ENCODE measurements at regions not wholly inside any gene's neighbourhood (a gene's known extent, or its start where the extent isn't known, plus 50 kb on each side); places are given as distances from the start of the nearest gene placed in this dataset.

DNA sequence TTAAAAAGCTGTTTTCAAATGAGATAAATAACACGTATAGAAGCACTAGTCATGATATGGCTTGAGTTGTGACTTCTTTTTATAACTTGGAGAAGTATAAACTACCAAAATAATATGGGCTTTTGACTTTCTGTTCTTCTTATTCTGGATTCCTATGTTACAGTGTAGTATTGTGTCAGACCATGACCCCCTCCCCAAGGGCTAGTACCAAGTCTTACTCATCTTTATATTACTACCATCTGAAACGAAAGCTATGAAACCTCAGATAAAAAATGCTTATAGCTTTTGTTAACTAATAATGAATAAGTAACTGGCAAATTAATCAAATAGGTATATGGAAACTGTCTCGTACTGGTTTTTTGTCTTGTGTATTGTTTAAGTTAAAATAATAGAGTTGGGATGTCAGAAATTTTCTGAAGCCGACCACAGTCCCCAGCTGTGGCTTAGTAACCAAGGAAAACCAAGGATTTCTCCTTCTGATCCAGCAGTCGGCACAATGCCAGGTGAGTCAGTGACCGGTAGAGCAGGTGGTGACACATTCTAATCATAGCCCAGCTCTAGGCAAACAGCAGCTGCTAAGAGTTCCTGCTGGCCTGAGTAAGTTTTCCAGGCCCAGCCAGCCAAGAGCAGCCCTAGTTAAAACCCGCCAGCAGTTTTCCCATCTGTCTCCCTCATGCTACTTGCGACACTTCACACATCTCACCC lies 163.3 kb upstream of the PRDX4 start:
- DNase-seq (ENCODE audit: low spot score), result no peak
- Mint-ChIP-seq H3K9me3 (ENCODE audit: low read depth) (peaks cover 5% of the 10 kb centered on the region), H3K36me3 (ENCODE audit: low read depth) (peaks cover 4% of the 10 kb centered on the region), H3K4me1 (ENCODE audit: low read depth) (peaks cover 61% of the 10 kb centered on the region), H3K27ac (ENCODE audit: unreplicated experiment) (peak overlapping the region; percentile 96), H3K4me3 (ENCODE audit: unreplicated experiment) (peak overlapping the region; percentile 2), H3K27me3 (ENCODE audit: low read depth) (no peaks in the 10 kb centered on the region)
- TF ChIP-seq, protein P1, sequence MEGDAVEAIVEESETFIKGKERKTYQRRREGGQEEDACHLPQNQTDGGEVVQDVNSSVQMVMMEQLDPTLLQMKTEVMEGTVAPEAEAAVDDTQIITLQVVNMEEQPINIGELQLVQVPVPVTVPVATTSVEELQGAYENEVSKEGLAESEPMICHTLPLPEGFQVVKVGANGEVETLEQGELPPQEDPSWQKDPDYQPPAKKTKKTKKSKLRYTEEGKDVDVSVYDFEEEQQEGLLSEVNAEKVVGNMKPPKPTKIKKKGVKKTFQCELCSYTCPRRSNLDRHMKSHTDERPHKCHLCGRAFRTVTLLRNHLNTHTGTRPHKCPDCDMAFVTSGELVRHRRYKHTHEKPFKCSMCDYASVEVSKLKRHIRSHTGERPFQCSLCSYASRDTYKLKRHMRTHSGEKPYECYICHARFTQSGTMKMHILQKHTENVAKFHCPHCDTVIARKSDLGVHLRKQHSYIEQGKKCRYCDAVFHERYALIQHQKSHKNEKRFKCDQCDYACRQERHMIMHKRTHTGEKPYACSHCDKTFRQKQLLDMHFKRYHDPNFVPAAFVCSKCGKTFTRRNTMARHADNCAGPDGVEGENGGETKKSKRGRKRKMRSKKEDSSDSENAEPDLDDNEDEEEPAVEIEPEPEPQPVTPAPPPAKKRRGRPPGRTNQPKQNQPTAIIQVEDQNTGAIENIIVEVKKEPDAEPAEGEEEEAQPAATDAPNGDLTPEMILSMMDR (IDR thresholded peaks at IDR 0.05), result no peak

DNA sequence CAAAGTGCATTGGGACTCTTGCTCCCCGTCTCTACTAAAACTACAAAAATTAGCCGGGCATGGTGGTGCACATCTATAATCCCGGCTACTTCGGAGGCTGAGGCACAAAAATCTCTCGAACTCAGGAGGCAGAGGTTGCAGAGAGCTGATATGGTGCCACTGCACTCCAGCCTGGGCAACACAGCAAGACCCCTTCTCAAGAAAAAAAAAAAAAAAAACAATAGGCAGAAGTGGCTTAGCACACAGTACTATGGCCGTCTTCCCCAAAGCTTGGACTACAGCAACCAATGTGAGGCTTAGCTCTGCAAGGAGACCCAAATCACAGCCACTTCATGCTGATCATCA lies 162.8 kb upstream of the PRDX4 start:
- Mint-ChIP-seq H3K27me3 (ENCODE audit: low read depth) (no peaks in the 10 kb centered on the region), H3K27ac (ENCODE audit: unreplicated experiment) (peak overlapping the region; percentile 96), H3K4me1 (ENCODE audit: low read depth) (peaks cover 61% of the 10 kb centered on the region), H3K36me3 (ENCODE audit: low read depth) (peaks cover 5% of the 10 kb centered on the region), H3K4me3 (ENCODE audit: unreplicated experiment) (peak overlapping the region; percentile 2), H3K9me3 (ENCODE audit: low read depth) (peaks cover 7% of the 10 kb centered on the region)
- no peak for DNase-seq (ENCODE audit: low spot score)
- TF ChIP-seq, protein P1 (IDR thresholded peaks at IDR 0.05), result no peak

DNA sequence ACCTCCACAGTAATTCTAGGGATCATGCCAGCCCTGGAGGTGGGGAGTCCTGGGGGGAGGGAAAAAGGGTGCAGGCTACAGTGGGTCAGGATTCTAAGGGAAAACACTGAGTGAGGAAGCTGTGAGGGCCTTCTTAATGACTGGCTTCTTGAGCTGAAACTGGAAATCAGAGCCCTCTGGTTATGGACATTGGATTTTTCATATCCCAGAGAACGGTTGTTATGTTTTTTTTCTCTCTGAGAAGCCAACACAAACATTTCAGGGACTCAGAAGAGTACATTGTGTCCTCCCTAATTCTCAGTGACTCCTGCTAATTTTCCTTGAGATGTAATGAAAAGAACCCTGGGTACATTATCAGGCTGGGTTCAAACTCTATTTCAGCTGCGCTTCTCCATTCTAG lies 162.4 kb upstream of the PRDX4 start:
- H3K4me1 Mint-ChIP-seq (ENCODE audit: low read depth), result peaks cover 61% of the 10 kb centered on the region
- H3K27me3 Mint-ChIP-seq (ENCODE audit: low read depth), result no peaks in the 10 kb centered on the region
- TF ChIP-seq, protein P1 (IDR thresholded peaks at IDR 0.05), result no peak
- DNase-seq (ENCODE audit: low spot score), result no peak
- peak overlapping the region; percentile 96 for H3K27ac Mint-ChIP-seq (ENCODE audit: unreplicated experiment)
- H3K9me3 Mint-ChIP-seq (ENCODE audit: low read depth), result peaks cover 7% of the 10 kb centered on the region
- peaks cover 5% of the 10 kb centered on the region for H3K36me3 Mint-ChIP-seq (ENCODE audit: low read depth)
- H3K4me3 Mint-ChIP-seq (ENCODE audit: unreplicated experiment), result peak overlapping the region; percentile 2

DNA sequence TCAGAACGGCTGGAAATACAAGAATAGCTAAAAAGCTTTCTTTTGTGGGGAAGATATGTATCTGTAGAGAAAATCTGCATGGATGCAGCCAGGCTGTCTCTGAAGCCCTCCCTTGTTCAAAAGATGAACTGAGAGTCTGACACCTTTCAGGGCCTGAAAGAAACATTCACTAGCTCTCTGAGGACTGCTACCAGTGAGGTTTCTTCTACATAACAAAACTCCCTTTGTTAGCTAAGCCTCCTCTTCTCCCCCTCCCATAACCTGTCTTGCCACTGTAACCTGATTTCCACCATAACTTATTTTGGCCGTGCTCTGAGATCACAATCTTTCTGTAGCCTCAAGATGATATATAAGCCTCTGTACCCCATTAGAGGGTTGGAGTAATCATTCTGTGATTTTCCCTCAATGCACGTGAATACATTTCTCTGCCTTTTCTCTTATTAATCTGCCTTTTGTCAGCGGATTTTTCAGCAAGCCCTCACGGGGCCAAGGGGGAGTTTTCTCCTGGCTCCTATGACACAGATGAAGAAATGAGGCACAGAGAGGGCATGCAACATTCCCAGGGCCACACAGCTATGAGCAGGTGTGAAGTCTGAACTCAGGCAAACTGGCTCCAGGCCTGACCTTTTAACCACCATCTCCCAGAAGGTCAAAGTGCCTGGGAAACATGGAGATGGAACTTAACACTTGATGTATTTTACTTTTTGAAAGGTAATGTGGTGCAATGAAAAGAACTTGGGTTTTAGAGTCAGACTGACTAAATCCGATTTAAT lies 161.6 kb upstream of the PRDX4 start:
- peak overlapping the region; percentile 96 for H3K27ac Mint-ChIP-seq (ENCODE audit: unreplicated experiment)
- peaks cover 5% of the 10 kb centered on the region for H3K36me3 Mint-ChIP-seq (ENCODE audit: low read depth)
- TF ChIP-seq, protein P1 (IDR thresholded peaks at IDR 0.05), result no peak
- H3K9me3 Mint-ChIP-seq (ENCODE audit: low read depth), result peaks cover 10% of the 10 kb centered on the region
- H3K27me3 Mint-ChIP-seq (ENCODE audit: low read depth), result no peaks in the 10 kb centered on the region
- peaks cover 60% of the 10 kb centered on the region for H3K4me1 Mint-ChIP-seq (ENCODE audit: low read depth)
- H3K4me3 Mint-ChIP-seq (ENCODE audit: unreplicated experiment), result no peak overlapping the region
- DNase-seq (ENCODE audit: low spot score), result no peak

DNA sequence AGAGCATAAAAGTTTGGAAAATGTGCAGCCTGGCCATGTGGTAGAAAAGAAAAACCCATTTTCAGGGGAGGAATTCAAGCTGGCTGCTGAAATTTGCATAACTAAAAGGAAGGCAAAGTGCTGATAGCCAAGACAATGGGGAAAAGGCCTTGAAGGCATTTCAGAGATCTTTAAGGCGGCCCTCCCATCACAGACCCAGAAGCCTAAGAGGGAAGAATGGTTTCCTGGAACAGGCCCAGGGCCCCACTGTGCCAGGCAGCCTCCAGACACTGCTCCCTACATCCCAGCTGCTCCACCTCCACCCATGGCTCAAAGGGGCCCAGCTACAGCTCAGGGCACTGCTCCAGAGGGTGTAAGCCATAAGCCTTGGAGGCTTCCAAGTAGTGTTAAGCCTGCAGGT lies 158.0 kb upstream of the PRDX4 start:
- Mint-ChIP-seq H3K9me3 (ENCODE audit: low read depth) (peaks cover 10% of the 10 kb centered on the region), H3K4me3 (ENCODE audit: unreplicated experiment) (no peak overlapping the region), H3K27me3 (ENCODE audit: low read depth) (no peaks in the 10 kb centered on the region), H3K36me3 (ENCODE audit: low read depth) (peaks cover 5% of the 10 kb centered on the region), H3K27ac (ENCODE audit: unreplicated experiment) (no peak overlapping the region), H3K4me1 (ENCODE audit: low read depth) (peaks cover 68% of the 10 kb centered on the region)
- no peak for DNase-seq (ENCODE audit: low spot score)
- TF ChIP-seq, protein P1 (IDR thresholded peaks at IDR 0.05), result no peak

Measured in chondrocyte (in vitro differentiated cells).